ENCODE measurements at regions not wholly inside any gene's neighbourhood (a gene's known extent, or its start where the extent isn't known, plus 50 kb on each side); places are given as distances from the start of the nearest gene placed in this dataset.

- ATAC-seq (ENCODE audit: low read depth) (no peak), DNase-seq (no peak)
- no peaks in the 10 kb centered on the region for H3K27me3 Mint-ChIP-seq
- peaks cover 32% of the 10 kb centered on the region for H3K4me1 Mint-ChIP-seq
- H3K4me3 Mint-ChIP-seq, result no peak overlapping the region
- POLR2A ChIA-PET, result no interaction called here
- peaks cover 8% of the 10 kb centered on the region for H3K36me3 Mint-ChIP-seq
- peaks cover 2% of the 10 kb centered on the region for H3K9me3 Mint-ChIP-seq
- no peak overlapping the region for H3K27ac Mint-ChIP-seq
Observed at GRCh38 chr3:27594096-27594690, 110.0 kb upstream of the SLC4A7 start.

- POLR2A ChIA-PET, result interaction anchor here (0.6 kb wide), 1 partner anchor 460 kb away, joined by 3 read pairs; no protein-coding TSS in a partner anchor
- DNase-seq (no peak), ATAC-seq (ENCODE audit: low read depth) (no peak)
- Mint-ChIP-seq H3K27ac (no peak overlapping the region), H3K4me1 (peaks cover 32% of the 10 kb centered on the region), H3K36me3 (peaks cover 8% of the 10 kb centered on the region), H3K27me3 (no peaks in the 10 kb centered on the region), H3K9me3 (peaks cover 2% of the 10 kb centered on the region), H3K4me3 (no peak overlapping the region)
Observed at GRCh38 chr3:27593173-27593572, 109.0 kb upstream of the SLC4A7 start.

GRCh38 chr3:27591312-27592210, 107.4 kb upstream of the SLC4A7 start:
- peaks cover 2% of the 10 kb centered on the region for H3K9me3 Mint-ChIP-seq
- ATAC-seq (ENCODE audit: low read depth), result peak; percentile 53
- H3K36me3 Mint-ChIP-seq, result peaks cover 8% of the 10 kb centered on the region
- POLR2A ChIA-PET, result interaction anchor here (0.9 kb wide), 1 partner anchor 107 kb away, joined by 3 read pairs; the partner anchor contains the start of gene SLC4A7
- peaks cover 32% of the 10 kb centered on the region for H3K4me1 Mint-ChIP-seq
- H3K4me3 Mint-ChIP-seq, result peak overlapping the region; percentile 41
- no peak for DNase-seq
- H3K27me3 Mint-ChIP-seq, result no peaks in the 10 kb centered on the region
- H3K27ac Mint-ChIP-seq, result peak overlapping the region; percentile 72

- Mint-ChIP-seq H3K27me3 (no peaks in the 10 kb centered on the region), H3K27ac (peak overlapping the region; percentile 72), H3K9me3 (no peaks in the 10 kb centered on the region), H3K4me1 (peaks cover 25% of the 10 kb centered on the region), H3K4me3 (peak overlapping the region; percentile 4), H3K36me3 (peaks cover 5% of the 10 kb centered on the region)
- POLR2A ChIA-PET, result no interaction called here
- peak; percentile 41 for ATAC-seq (ENCODE audit: low read depth)
- DNase-seq, result no peak
Observed at GRCh38 chr3:27590437-27591298, 106.5 kb upstream of the SLC4A7 start.

DNA sequence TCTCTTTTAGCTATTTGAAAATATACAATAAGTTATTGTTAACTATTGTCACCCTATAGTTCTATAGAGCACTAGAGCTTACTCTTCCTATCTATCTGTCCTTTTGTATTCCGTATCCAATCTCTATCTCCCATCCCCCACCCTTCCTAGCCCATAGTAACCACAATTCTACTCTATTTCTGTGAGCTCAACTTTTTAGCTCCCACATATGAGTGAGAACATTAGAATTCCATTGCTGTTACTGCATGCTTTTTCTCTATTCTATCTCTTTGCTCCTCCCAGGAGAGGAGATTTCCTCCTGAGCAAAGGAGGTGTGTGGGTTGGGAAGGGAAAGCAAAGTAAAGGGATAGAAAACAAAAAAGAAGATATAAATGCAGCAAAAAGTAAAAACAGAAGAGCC, 105.6 kb upstream of the SLC4A7 start:
- Mint-ChIP-seq H3K9me3 (no peaks in the 10 kb centered on the region), H3K27me3 (no peaks in the 10 kb centered on the region), H3K36me3 (peaks cover 5% of the 10 kb centered on the region), H3K4me1 (peaks cover 24% of the 10 kb centered on the region), H3K4me3 (no peak overlapping the region), H3K27ac (peak overlapping the region; percentile 16)
- DNase-seq (no peak), ATAC-seq (ENCODE audit: low read depth) (no peak)
- POLR2A ChIA-PET, result no interaction called here

- POLR2A ChIA-PET, result no interaction called here
- H3K27ac Mint-ChIP-seq, result no peak overlapping the region
- H3K36me3 Mint-ChIP-seq, result no peaks in the 10 kb centered on the region
- ATAC-seq (ENCODE audit: low read depth), result no peak
- peaks cover 2% of the 10 kb centered on the region for H3K9me3 Mint-ChIP-seq
- H3K27me3 Mint-ChIP-seq, result no peaks in the 10 kb centered on the region
- peaks cover 8% of the 10 kb centered on the region for H3K4me1 Mint-ChIP-seq
- no peak for DNase-seq
- no peak overlapping the region for H3K4me3 Mint-ChIP-seq
Observed at GRCh38 chr3:27585429-27585828, 101.2 kb upstream of the SLC4A7 start.

DNA sequence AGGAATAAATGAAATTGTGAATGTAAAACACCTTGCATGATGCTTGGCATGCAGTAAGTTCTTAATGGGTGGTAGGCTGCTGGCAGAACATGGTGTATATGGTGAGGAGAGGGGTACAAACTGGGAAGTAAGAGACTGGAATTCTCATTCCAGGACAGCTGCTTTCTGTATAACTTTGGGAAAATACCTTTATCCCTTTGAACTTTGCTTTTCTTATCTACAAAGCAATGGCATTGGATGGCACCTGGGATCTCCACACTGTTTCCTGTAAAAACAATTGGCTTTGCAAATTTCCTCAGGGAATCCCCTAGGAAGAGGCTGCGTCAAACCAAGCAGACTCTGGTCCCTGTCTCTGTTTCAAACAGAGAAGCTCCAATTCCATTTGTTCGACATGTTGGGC, 100.7 kb upstream of the SLC4A7 start:
- no peaks in the 10 kb centered on the region for H3K36me3 Mint-ChIP-seq
- POLR2A ChIA-PET, result no interaction called here
- no peak overlapping the region for H3K27ac Mint-ChIP-seq
- H3K4me3 Mint-ChIP-seq, result no peak overlapping the region
- peaks cover 2% of the 10 kb centered on the region for H3K9me3 Mint-ChIP-seq
- no peaks in the 10 kb centered on the region for H3K27me3 Mint-ChIP-seq
- peaks cover 2% of the 10 kb centered on the region for H3K4me1 Mint-ChIP-seq
- no peak for DNase-seq
- no peak for ATAC-seq (ENCODE audit: low read depth)

- POLR2A ChIA-PET, result no interaction called here
- ATAC-seq (ENCODE audit: low read depth), result no peak
- no peak for DNase-seq
- Mint-ChIP-seq H3K4me3 (no peak overlapping the region), H3K27ac (no peak overlapping the region), H3K9me3 (peaks cover 4% of the 10 kb centered on the region), H3K27me3 (no peaks in the 10 kb centered on the region), H3K36me3 (no peaks in the 10 kb centered on the region), H3K4me1 (no peaks in the 10 kb centered on the region)
Observed at GRCh38 chr3:27581852-27582251, 97.7 kb upstream of the SLC4A7 start.

DNA sequence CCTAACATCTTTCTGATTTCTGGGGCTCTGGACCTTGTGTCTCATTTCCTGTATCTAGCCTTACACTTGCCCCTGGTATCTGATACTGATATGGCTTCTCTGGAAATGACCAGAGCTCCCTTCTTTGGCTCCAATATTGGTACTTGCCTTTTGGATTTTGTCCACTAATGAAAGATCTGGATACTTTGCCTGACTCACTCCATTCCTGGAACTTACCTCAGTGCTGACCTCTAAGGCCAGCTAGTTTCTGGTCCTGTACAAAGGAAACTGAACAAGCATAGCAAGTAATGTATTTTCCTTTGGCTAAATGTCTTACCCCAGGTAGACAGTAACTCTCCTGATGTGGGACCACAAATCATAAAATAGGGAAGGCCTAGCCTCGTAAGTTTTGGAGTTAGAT, 93.8 kb upstream of the SLC4A7 start:
- Mint-ChIP-seq H3K4me1 (no peaks in the 10 kb centered on the region), H3K4me3 (no peak overlapping the region), H3K36me3 (no peaks in the 10 kb centered on the region), H3K9me3 (peaks cover 4% of the 10 kb centered on the region), H3K27ac (no peak overlapping the region), H3K27me3 (peaks cover 1% of the 10 kb centered on the region)
- DNase-seq (no peak), ATAC-seq (ENCODE audit: low read depth) (no peak)
- POLR2A ChIA-PET, result no interaction called here

- POLR2A ChIA-PET, result no interaction called here
- H3K36me3 Mint-ChIP-seq, result no peaks in the 10 kb centered on the region
- peaks cover 1% of the 10 kb centered on the region for H3K27me3 Mint-ChIP-seq
- no peak overlapping the region for H3K4me3 Mint-ChIP-seq
- no peaks in the 10 kb centered on the region for H3K4me1 Mint-ChIP-seq
- no peak for ATAC-seq (ENCODE audit: low read depth)
- H3K27ac Mint-ChIP-seq, result no peak overlapping the region
- no peak for DNase-seq
- peaks cover 4% of the 10 kb centered on the region for H3K9me3 Mint-ChIP-seq
Observed at GRCh38 chr3:27577504-27577903, 93.3 kb upstream of the SLC4A7 start.

DNA sequence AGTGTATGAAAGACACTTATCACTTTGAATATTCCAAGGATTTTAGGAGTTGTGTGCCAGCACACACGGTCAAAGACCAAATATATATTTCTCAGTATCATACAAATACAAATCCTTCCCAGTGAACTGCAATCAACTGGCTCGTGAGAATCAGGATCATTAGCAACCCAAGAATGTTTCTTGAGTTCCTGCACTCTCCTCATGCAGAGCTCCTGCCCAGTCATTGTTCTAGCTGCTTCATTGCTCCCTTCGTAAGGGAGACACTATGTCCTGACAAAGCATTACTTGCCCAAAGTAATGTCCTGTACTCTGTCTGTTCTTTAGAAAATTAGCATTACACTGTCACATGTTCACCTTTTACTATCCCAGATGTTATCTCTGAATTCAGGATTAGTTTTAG, 92.0 kb upstream of the SLC4A7 start:
- Mint-ChIP-seq H3K27ac (no peak overlapping the region), H3K4me3 (no peak overlapping the region), H3K36me3 (no peaks in the 10 kb centered on the region), H3K4me1 (no peaks in the 10 kb centered on the region), H3K27me3 (peaks cover 1% of the 10 kb centered on the region), H3K9me3 (peaks cover 2% of the 10 kb centered on the region)
- DNase-seq (no peak), ATAC-seq (ENCODE audit: low read depth) (no peak)
- POLR2A ChIA-PET, result no interaction called here

GRCh38 chr3:27575499-27575898, 91.3 kb upstream of the SLC4A7 start:
- H3K27ac Mint-ChIP-seq, result no peak overlapping the region
- peaks cover 2% of the 10 kb centered on the region for H3K9me3 Mint-ChIP-seq
- DNase-seq, result no peak
- H3K4me3 Mint-ChIP-seq, result no peak overlapping the region
- peaks cover 1% of the 10 kb centered on the region for H3K27me3 Mint-ChIP-seq
- no peaks in the 10 kb centered on the region for H3K36me3 Mint-ChIP-seq
- no peaks in the 10 kb centered on the region for H3K4me1 Mint-ChIP-seq
- ATAC-seq (ENCODE audit: low read depth), result no peak
- POLR2A ChIA-PET, result no interaction called here

DNA sequence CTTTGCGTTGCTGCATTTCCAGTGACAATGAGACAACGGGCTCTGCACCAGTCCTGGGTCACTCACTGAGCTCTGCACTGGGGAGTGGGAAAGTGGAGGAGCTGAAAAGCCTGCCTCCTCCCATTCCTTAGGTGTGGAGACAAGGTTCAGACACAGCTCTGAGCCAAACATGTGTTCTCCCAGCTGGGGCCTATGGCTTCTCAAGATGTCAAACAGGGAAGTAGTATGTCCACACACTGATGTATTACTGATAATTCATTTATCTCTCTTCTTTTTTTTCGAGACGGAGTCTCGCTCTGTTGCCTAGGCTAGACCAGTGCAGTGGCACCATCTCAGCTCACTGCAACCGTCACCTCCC, 90.2 kb upstream of the SLC4A7 start:
- DNase-seq, result no peak
- POLR2A ChIA-PET, result no interaction called here
- no peak overlapping the region for H3K4me3 Mint-ChIP-seq
- no peak overlapping the region for H3K27ac Mint-ChIP-seq
- H3K4me1 Mint-ChIP-seq, result no peaks in the 10 kb centered on the region
- no peaks in the 10 kb centered on the region for H3K36me3 Mint-ChIP-seq
- H3K27me3 Mint-ChIP-seq, result peaks cover 1% of the 10 kb centered on the region
- no peak for ATAC-seq (ENCODE audit: low read depth)
- peaks cover 2% of the 10 kb centered on the region for H3K9me3 Mint-ChIP-seq

Data from activated naive CD8-positive, alpha-beta T cell treated with anti-CD3 and anti-CD28 coated beads, Interleukin-2, amount 10 ng/mL, durations not matched to agents 7 days and 5 days (primary cell).